A549 (cell line): ENCODE measurements at regions not wholly inside any gene's neighbourhood (a gene's known extent, or its start where the extent isn't known, plus 50 kb on each side); places are given as distances from the start of the nearest gene placed in this dataset.

ENCODE experiments used
- ATAC-seq, 2 experiments: fragments of 200-7000 bp in 1 of 2; fragments of >200 bp in 1 of 2; cut with Nextera tagmentation in 1 of 2; cut with Tn5 transposase in 1 of 2; 3 replicates each; pipeline versions ENCODE4 v1.8.0 to v1.9.1; 2018 to 2020; ENCODE audit warnings: mild to moderate bottlenecking in 1 of 2, moderate library complexity in 1 of 2
- CTCF ChIA-PET: fragments of 300-600 bp; sonication (Branson Sonifier 250); formaldehyde crosslinking; extraction: SDS; loops from one replicate; lab custom pipeline; 2021; ENCODE audit warnings: antibody characterized with exemption, inconsistent platforms; lab: Yijun Ruan, JAX
- POLR2A ChIA-PET: fragments of 350-600 bp; formaldehyde crosslinking; extraction: SDS; loops from one replicate; lab custom pipeline; 2021; ENCODE audit warnings: antibody characterized with exemption, inconsistent platforms; lab: Yijun Ruan, JAX
- DNase-seq, 2 experiments: peaks; one replicate each; pipeline versions ENCODE4 v3.0.0 to v3.0.0-alpha.2; 2011 to 2016; ENCODE audit warnings: low read depth in 1 of 2, low spot score in 1 of 2
- FAIRE-seq: peaks from 2 replicates; lab custom pipeline; 2011; peaks lifted over from hg19 to GRCh38; lab: Jason Lieb, UNC
- H3K27ac ChIP-seq, 2 experiments: fragments of >200 bp; sonication (Bioruptor Twin); formaldehyde crosslinking; 3 replicates each; pipeline ENCODE4 v1.5.1; 2016 to 2017
- H3K4me1 ChIP-seq: fragments of >200 bp; sonication (Bioruptor Twin); formaldehyde crosslinking; 3 replicates; pipeline ENCODE4 v1.6.1; 2016
- H3K4me2 ChIP-seq: fragments of >200 bp; sonication (Bioruptor Twin); formaldehyde crosslinking; 3 replicates; pipeline ENCODE4 v1.6.1; 2016
- H3K4me3 ChIP-seq: fragments of >200 bp; sonication (Bioruptor Twin); formaldehyde crosslinking; 3 replicates; pipeline ENCODE4 v1.5.1; 2016
- H3K9me3 ChIP-seq: fragments of >200 bp; sonication (Bioruptor Twin); formaldehyde crosslinking; 3 replicates; pipeline ENCODE4 v1.6.1; 2016
- BHLHE40 ChIP-seq: IDR thresholded peaks from 2 replicates; pipeline ENCODE4 v1.6.1; 2012; ENCODE audit warnings: low read depth, low read length, inconsistent platforms
- CEBPB ChIP-seq, 2 experiments: fragments of >200 bp in 1 of 2; sonication (Bioruptor Twin) in 1 of 2; formaldehyde crosslinking in 1 of 2; IDR thresholded peaks; 2 replicates each; pipeline ENCODE4 v1.6.1; 2012 to 2016
- CHD2 ChIP-seq: fragments of 150-350 bp; IDR thresholded peaks from 2 replicates; pipeline ENCODE4 v1.6.1; 2014; ENCODE audit warnings: low read length; ENCODE audit not compliant: partially characterized antibody
- CTCF ChIP-seq: fragments of >200 bp; sonication (Bioruptor Twin); formaldehyde crosslinking; IDR thresholded peaks from 3 replicates; pipeline ENCODE4 v1.5.1; 2016
- EHF ChIP-seq: fragments of 250-450 bp; sonication (Bioruptor Pico); IDR thresholded peaks from 2 replicates; pipeline ENCODE4 v1.5.0; 2020; ENCODE audit warnings: mild to moderate bottlenecking
- EP300 ChIP-seq, 2 experiments: fragments of >200 bp; sonication (Bioruptor Twin); formaldehyde crosslinking; IDR thresholded peaks; 2 replicates in 1 of 2; 3 replicates in 1 of 2; pipeline ENCODE4 v1.6.1; 2016 to 2017
- ESRRA ChIP-seq: fragments of 150-350 bp; IDR thresholded peaks from 2 replicates; pipeline ENCODE4 v1.6.1; 2014; ENCODE audit warnings: mild to moderate bottlenecking, low read length, borderline replicate concordance
- FOXS1 ChIP-seq: fragments of 250-450 bp; sonication (Bioruptor Pico); IDR thresholded peaks from 2 replicates; pipeline ENCODE4 v1.5.0; 2020; ENCODE audit warnings: mild to moderate bottlenecking, moderate library complexity
- GATA3 ChIP-seq: IDR thresholded peaks from 2 replicates; pipeline ENCODE4 v1.6.1; 2012; ENCODE audit warnings: borderline replicate concordance
- HDAC2 ChIP-seq: fragments of 200-600 bp; sonication (generic); IDR thresholded peaks from 2 replicates; pipeline ENCODE4 v1.6.1; 2016
- HOXA7 ChIP-seq: fragments of 250-450 bp; sonication (Bioruptor Pico); IDR thresholded peaks from 2 replicates; pipeline ENCODE4 v1.5.0; 2020; ENCODE audit warnings: mild to moderate bottlenecking, moderate library complexity
- JUN ChIP-seq, 2 experiments: fragments of >200 bp; sonication (Bioruptor Twin); formaldehyde crosslinking; IDR thresholded peaks; 2 replicates in 1 of 2; 3 replicates in 1 of 2; pipeline ENCODE4 v1.6.1; 2016 to 2017
- JUNB ChIP-seq: fragments of >200 bp; sonication (Bioruptor Twin); formaldehyde crosslinking; IDR thresholded peaks from 2 replicates; pipeline ENCODE4 v1.6.1; 2016
- KDM5A ChIP-seq: fragments of 200-600 bp; sonication (generic); IDR thresholded peaks from 2 replicates; pipeline ENCODE4 v1.6.1; 2016; ENCODE audit warnings: antibody characterized with exemption, mild to moderate bottlenecking
- MAX ChIP-seq: IDR thresholded peaks from 2 replicates; pipeline ENCODE4 v1.6.1; 2012
- MYC ChIP-seq: IDR thresholded peaks from 2 replicates; pipeline ENCODE4 v1.6.1; 2012; ENCODE audit warnings: mild to moderate bottlenecking, inconsistent platforms, low read length, improper control_type of control experiment, borderline replicate concordance
- NFE2L2 ChIP-seq: fragments of 150-350 bp; conservative IDR thresholded peaks from 2 replicates; pipeline ENCODE4 v1.6.1; 2014; ENCODE audit warnings: low read length
- NPAS2 ChIP-seq: fragments of 250-450 bp; sonication (Bioruptor Pico); IDR thresholded peaks from 2 replicates; pipeline ENCODE4 v1.8.0; 2022; ENCODE audit warnings: mild to moderate bottlenecking, moderate library complexity, borderline replicate concordance
- NR3C1 ChIP-seq: fragments of >200 bp; sonication (Bioruptor Twin); formaldehyde crosslinking; IDR thresholded peaks from 3 replicates; pipeline ENCODE4 v1.6.1; 2017
- PHF8 ChIP-seq: fragments of 200-600 bp; sonication (generic); IDR thresholded peaks from 2 replicates; pipeline ENCODE4 v1.6.1; 2016; ENCODE audit warnings: low read depth, mild to moderate bottlenecking, antibody characterized with exemption, moderate library complexity, borderline replicate concordance
- SMC3 ChIP-seq: fragments of >200 bp; sonication (Bioruptor Twin); formaldehyde crosslinking; IDR thresholded peaks from 3 replicates; pipeline ENCODE4 v1.6.1; 2018; ENCODE audit warnings: inconsistent platforms
- SREBF2 ChIP-seq: fragments of 450-650 bp; IDR thresholded peaks from 2 replicates; pipeline ENCODE4 v1.6.1; 2014; ENCODE audit warnings: mild to moderate bottlenecking, moderate library complexity
- ZFP36 ChIP-seq: fragments of 450-650 bp; IDR thresholded peaks from 2 replicates; pipeline ENCODE4 v1.6.1; 2014; ENCODE audit warnings: borderline replicate concordance; ENCODE audit not compliant: partially characterized antibody
- ZSCAN20 ChIP-seq: fragments of 250-450 bp; sonication (Bioruptor Pico); IDR thresholded peaks from 2 replicates; pipeline ENCODE4 v1.8.0; 2022; ENCODE audit warnings: mild to moderate bottlenecking, moderate library complexity
- WGBS: methylation state at CpG from one replicate; pipeline ENCODE4 v1.1.6; 2017; ENCODE audit errors: missing lambda C conversion rate; 5-methylcytosine and 5-hydroxymethylcytosine counted together
- TF ChIP-seq, protein P1 (sequence below): fragments of >200 bp; sonication (Bioruptor Twin); formaldehyde crosslinking; IDR thresholded peaks from 2 replicates; pipeline ENCODE4 v1.6.1; 2016
- TF ChIP-seq, protein P2 (sequence below): fragments of 200-600 bp; sonication (generic); IDR thresholded peaks from 2 replicates; pipeline ENCODE4 v1.6.1; 2016; ENCODE audit warnings: antibody characterized with exemption, mild to moderate bottlenecking, moderate library complexity
- TF ChIP-seq, protein P3 (sequence below): IDR thresholded peaks from 2 replicates; pipeline ENCODE4 v1.6.1; 2012

DNA sequence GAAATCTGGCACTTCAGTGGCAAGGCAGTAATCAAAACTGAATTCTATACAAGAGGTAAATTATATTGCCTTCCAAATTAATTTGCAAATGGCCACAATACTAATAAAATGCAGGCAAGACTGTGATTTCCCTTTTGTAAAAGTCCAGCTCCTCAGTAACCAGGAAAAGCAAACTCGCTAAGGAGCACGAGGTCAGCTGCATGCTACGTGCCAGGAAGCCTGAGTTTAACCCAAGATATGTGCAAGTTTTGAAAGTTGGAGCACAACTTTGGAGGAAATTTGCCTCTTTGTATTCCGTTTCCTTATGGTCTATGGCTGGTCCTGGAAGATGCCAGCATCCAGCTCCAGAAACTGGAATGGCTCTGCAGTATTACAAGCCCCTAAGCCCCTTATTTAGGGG is 226.8 kb upstream of the DYNLRB2 start:
- no peak overlapping the region for H3K27ac ChIP-seq
- H3K4me2 ChIP-seq: no peak overlapping the region
- no peaks in the 10 kb centered on the region for H3K4me1 ChIP-seq
- no peaks in the 10 kb centered on the region for H3K9me3 ChIP-seq
- no peak for FAIRE-seq
- no peak for TF ChIP-seq NR3C1
- no peak for TF ChIP-seq ZFP36
- no peak for TF ChIP-seq MYC
- TF ChIP-seq JUNB: no peak
- TF ChIP-seq ESRRA: no peak
- no peak for TF ChIP-seq EP300 (IDR thresholded peaks at IDR 0.05)
- TF ChIP-seq, protein P1, sequence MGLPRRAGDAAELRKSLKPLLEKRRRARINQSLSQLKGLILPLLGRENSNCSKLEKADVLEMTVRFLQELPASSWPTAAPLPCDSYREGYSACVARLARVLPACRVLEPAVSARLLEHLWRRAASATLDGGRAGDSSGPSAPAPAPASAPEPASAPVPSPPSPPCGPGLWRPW: no peak
- TF ChIP-seq KDM5A: no peak
- TF ChIP-seq CTCF: no peak
- no peak for TF ChIP-seq BHLHE40
- no peak for TF ChIP-seq NFE2L2
- TF ChIP-seq CEBPB (IDR thresholded peaks at IDR 0.05): no peak
- TF ChIP-seq HOXA7 (CRISPR knock-in tag): no peak
- TF ChIP-seq SREBF2: no peak
- ChIA-PET CTCF (interaction anchor here (0.7 to 1.4 kb wide), 2 partner anchors 11 to 444 kb away, joined by 4 to 6 read pairs; no protein-coding TSS in a partner anchor), POLR2A (no interaction called here)
- no peak for DNase-seq
- ATAC-seq: no peak
- H3K4me3 ChIP-seq: no peak overlapping the region
- 75% methylated on average over 4 of the region's 4 CpGs for WGBS

DNA sequence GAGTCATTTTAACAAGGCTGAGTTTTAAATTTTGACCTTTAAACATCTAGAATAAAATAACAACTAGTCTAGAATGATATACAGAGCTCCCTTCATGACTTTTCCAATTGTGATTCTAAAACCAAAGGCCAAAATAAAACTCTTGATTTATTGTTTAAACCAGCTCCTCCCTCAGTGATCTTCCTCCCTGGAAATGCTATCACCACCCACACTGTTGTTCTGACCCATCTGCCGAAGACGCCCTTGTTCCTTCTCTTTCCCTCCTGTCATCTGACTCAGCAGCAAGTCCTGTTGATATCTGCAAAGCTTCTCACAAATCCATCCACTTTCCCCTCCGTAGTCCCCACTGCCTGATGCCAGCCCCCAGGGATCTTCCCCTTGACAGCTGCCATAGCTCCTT is 231.6 kb upstream of the DYNLRB2 start:
- no peaks in the 10 kb centered on the region for H3K9me3 ChIP-seq
- ChIA-PET POLR2A (no interaction called here), CTCF (interaction anchor here (0.5 to 1.4 kb wide), 2 partner anchors 28 to 707 kb away, joined by 3 read pairs; no protein-coding TSS in a partner anchor)
- H3K27ac ChIP-seq: no peak overlapping the region
- no peak for ATAC-seq
- no peak for FAIRE-seq
- H3K4me2 ChIP-seq: no peak overlapping the region
- TF ChIP-seq, protein P2, sequence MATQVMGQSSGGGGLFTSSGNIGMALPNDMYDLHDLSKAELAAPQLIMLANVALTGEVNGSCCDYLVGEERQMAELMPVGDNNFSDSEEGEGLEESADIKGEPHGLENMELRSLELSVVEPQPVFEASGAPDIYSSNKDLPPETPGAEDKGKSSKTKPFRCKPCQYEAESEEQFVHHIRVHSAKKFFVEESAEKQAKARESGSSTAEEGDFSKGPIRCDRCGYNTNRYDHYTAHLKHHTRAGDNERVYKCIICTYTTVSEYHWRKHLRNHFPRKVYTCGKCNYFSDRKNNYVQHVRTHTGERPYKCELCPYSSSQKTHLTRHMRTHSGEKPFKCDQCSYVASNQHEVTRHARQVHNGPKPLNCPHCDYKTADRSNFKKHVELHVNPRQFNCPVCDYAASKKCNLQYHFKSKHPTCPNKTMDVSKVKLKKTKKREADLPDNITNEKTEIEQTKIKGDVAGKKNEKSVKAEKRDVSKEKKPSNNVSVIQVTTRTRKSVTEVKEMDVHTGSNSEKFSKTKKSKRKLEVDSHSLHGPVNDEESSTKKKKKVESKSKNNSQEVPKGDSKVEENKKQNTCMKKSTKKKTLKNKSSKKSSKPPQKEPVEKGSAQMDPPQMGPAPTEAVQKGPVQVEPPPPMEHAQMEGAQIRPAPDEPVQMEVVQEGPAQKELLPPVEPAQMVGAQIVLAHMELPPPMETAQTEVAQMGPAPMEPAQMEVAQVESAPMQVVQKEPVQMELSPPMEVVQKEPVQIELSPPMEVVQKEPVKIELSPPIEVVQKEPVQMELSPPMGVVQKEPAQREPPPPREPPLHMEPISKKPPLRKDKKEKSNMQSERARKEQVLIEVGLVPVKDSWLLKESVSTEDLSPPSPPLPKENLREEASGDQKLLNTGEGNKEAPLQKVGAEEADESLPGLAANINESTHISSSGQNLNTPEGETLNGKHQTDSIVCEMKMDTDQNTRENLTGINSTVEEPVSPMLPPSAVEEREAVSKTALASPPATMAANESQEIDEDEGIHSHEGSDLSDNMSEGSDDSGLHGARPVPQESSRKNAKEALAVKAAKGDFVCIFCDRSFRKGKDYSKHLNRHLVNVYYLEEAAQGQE: no peak
- no peak for TF ChIP-seq PHF8
- no peak for TF ChIP-seq FOXS1 (CRISPR knock-in tag)
- TF ChIP-seq CTCF: no peak
- TF ChIP-seq MAX: no peak
- TF ChIP-seq ZSCAN20 (CRISPR knock-in tag): no peak
- no peak for TF ChIP-seq HOXA7 (CRISPR knock-in tag)
- TF ChIP-seq NPAS2: no peak
- no peak for TF ChIP-seq CHD2
- TF ChIP-seq, protein P3, sequence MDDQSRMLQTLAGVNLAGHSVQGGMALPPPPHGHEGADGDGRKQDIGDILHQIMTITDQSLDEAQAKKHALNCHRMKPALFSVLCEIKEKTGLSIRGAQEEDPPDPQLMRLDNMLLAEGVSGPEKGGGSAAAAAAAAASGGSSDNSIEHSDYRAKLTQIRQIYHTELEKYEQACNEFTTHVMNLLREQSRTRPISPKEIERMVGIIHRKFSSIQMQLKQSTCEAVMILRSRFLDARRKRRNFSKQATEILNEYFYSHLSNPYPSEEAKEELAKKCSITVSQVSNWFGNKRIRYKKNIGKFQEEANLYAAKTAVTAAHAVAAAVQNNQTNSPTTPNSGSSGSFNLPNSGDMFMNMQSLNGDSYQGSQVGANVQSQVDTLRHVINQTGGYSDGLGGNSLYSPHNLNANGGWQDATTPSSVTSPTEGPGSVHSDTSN: no peak
- TF ChIP-seq JUN (IDR thresholded peaks at IDR 0.05): no peak
- no peak for TF ChIP-seq GATA3
- TF ChIP-seq, protein P1: no peak
- TF ChIP-seq SMC3: no peak
- TF ChIP-seq ZFP36: no peak
- no peak for TF ChIP-seq CEBPB (IDR thresholded peaks at IDR 0.05)
- no peak for TF ChIP-seq HDAC2
- TF ChIP-seq ESRRA: no peak
- no peak for TF ChIP-seq NFE2L2
- no peak for TF ChIP-seq EHF (CRISPR knock-in tag)
- no peak for DNase-seq
- 66% methylated on average over 3 of the region's 3 CpGs for WGBS
- no peak overlapping the region for H3K4me3 ChIP-seq
- H3K4me1 ChIP-seq: no peaks in the 10 kb centered on the region
